LNCaP clone FGC (cell line): ENCODE measurements at regions not wholly inside any gene's neighbourhood (a gene's known extent, or its start where the extent isn't known, plus 50 kb on each side); places are given as distances from the start of the nearest gene placed in this dataset.
"Not testable (repeated sequence)": the region's sequence is repeated elsewhere in the genome, so short reads cannot be mapped to it uniquely, and the experiment has no call there.

Source experiments
- DNase-seq: peaks from one replicate; pipeline ENCODE4 v3.0.0-alpha.2; 2011; ENCODE audit warnings: low read depth
- H3K4me3 ChIP-seq: 2 replicates; pipeline ENCODE4 v1.5.1; 2011; ENCODE audit warnings: mild to moderate bottlenecking, low read depth, low read length, control low read depth
- TF ChIP-seq, protein P1 (sequence below): IDR thresholded peaks from 2 replicates; pipeline ENCODE4 v1.5.1; 2012; ENCODE audit warnings: mild to moderate bottlenecking; ENCODE audit not compliant: control insufficient read depth, insufficient read depth; ENCODE audit errors: extremely low read depth

DNA sequence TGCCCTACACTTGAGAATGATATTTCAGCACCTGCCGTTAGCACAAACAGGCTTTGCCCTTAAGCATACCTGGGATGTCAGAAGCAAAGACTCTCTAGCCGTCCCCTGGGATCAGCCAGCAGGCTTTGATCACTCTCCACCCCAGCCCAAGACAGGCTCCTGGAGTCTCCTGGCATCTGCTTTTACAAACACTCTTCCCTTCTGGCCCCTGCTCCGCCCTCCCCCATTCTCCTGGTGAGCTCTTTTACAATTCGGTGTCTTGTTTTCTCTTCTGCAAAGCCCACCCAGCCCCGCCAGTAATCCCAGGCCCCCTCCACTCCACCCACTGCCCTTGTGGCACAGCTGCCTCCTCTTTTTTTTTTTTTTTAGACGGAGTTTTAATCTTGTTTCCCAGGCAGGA, 50.4 kb downstream of the KATNIP start:
- TF ChIP-seq, protein P1, sequence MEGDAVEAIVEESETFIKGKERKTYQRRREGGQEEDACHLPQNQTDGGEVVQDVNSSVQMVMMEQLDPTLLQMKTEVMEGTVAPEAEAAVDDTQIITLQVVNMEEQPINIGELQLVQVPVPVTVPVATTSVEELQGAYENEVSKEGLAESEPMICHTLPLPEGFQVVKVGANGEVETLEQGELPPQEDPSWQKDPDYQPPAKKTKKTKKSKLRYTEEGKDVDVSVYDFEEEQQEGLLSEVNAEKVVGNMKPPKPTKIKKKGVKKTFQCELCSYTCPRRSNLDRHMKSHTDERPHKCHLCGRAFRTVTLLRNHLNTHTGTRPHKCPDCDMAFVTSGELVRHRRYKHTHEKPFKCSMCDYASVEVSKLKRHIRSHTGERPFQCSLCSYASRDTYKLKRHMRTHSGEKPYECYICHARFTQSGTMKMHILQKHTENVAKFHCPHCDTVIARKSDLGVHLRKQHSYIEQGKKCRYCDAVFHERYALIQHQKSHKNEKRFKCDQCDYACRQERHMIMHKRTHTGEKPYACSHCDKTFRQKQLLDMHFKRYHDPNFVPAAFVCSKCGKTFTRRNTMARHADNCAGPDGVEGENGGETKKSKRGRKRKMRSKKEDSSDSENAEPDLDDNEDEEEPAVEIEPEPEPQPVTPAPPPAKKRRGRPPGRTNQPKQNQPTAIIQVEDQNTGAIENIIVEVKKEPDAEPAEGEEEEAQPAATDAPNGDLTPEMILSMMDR, result no peak
- H3K4me3 ChIP-seq, result no peak overlapping the region
- no peak for DNase-seq

DNA sequence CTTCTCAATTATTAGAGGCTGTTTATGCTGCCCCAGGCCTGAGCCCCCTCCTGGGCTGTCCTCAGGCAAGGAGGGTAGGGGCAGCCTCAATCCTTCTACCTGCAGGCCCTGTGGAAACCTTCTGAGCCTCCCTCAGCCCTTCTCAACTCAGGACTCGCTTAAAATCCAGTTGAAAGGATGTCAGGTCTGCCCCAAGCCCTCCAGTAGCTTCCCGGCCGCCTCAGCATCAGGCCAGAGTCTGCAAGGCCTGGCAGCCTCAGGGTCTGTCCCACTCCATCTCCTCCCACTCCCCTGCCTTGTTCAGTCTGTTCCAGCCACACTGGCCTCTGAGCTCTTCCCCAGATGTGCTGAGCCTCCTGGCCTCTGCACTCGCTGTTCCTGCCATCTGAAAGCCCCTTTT, 52.2 kb downstream of the KATNIP start:
- no peak for DNase-seq
- TF ChIP-seq, protein P1, result no peak
- no peak overlapping the region for H3K4me3 ChIP-seq

DNA sequence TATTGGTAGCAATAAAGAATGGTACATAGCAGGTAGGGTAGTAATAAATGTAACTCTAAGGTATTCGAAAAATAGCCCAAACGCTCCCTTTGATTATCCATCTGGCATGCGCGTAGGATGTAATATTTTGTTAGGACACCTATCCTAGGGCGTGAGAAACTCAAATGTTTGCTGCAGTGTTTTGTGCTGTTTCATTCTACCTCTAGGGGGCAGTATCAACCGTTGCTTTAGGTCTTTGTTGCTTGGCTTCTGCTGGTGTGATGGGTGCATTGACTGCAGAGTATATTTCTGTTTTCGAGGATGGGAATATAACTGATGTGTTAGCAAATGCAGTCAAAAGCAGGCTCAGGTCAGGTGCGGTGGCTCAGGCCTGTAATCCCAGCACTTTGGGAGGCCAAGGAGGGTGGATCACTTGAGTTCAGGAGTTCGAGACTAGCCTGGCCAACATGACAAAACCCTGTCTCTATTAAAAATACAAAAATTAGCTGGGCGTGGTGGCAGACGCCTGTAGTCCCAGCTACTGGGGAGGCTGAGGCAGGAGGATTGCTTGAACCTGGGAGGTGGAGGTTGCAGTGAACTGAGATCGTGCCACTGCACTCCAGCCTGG, 55.7 kb downstream of the KATNIP start:
- TF ChIP-seq, protein P1, result peak; percentile 73
- not testable (repeated sequence) for H3K4me3 ChIP-seq
- DNase-seq, result peak; percentile 6

DNA sequence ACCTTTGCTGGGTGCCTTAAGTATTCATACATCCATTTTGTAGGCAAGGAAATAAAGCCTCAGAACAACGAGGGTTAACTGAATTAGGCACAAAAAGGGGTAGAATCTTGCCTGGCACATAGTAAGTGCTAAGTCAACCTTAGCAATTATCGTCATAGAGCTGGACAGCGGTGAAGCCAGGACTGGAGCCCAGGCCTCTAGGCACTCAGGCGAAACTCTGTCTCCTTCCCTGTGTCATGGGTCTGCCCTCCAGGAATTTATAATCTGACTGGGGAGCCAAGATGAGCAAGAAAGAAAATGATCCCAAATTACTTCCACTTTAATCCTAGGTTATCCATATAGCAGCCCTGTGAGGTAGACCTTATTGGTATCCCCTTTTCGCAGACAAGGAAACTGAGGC, 61.4 kb downstream of the KATNIP start:
- TF ChIP-seq, protein P1, result no peak
- H3K4me3 ChIP-seq, result no peak overlapping the region
- DNase-seq, result no peak

DNA sequence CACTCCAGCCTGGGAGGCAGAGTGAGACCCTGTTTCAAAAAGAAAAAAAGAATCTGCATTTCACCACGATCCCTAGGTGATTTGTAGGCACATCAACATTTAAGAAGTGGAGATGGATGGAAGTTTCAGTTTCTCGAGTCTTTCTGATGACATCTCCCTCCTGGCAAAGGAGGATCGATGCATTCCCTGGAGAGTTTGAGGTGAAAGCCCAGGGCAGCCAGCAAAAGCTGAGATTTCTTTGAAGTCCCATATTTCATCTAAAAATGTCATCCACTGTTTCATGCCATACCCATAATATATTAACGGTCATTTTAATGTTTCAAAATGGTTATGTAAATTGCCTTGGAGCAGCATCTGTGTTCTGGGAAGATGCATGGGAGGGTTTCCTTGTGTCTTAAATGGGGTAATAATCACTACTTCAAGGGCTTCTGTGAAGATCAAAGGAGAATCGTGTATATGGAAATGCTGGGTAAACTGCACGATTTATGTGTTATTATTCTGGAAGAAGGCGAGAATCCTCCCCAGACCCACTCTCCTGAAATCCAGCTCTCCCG, 63.4 kb downstream of the KATNIP start:
- DNase-seq, result no peak
- TF ChIP-seq, protein P1, result no peak
- H3K4me3 ChIP-seq, result no peak overlapping the region

DNA sequence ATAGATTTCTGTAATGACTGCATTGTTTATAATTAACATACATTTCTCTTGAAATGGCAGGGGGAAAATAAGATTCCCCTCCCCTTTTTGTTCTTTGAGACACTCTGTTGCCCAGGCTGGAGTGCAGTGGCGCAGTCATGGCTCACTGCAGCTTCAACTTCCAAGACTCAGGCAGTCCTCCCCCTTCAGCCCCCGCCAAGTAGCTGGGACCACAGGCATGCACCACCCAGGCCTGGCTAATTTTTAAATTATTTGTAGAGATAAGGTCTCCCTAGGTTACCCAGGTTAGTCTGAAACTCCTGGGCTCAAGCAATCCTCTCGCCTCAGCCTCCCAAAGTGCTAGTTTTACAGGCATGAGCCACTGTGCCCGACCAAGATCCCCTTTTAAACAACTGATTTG, 67.7 kb downstream of the KATNIP start:
- DNase-seq, result no peak
- TF ChIP-seq, protein P1, result no peak
- H3K4me3 ChIP-seq, result no peak overlapping the region

DNA sequence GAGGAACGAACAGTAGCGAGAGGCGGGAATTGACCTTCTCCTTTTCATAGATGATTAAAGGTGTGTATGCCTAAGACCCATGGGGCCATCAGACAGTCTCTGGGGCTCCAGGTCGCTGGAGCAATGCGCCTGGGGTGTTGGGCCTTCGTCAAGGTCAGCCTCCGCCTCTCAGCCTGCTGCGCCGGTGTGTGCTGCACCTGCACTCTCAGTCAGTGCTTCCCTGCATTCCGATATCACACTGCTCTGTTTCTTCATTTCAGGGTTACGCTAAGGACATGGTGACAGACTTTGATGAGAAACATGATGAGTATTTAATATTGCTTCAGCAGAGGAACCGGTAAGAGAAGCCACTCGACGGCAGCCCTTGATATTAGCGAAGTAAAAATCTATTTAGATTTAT, 68.2 kb downstream of the KATNIP start:
- TF ChIP-seq, protein P1, result no peak
- DNase-seq, result no peak
- no peak overlapping the region for H3K4me3 ChIP-seq
